Caco-2 (cell line): ENCODE measurements at regions not wholly inside any gene's neighbourhood (a gene's known extent, or its start where the extent isn't known, plus 50 kb on each side); places are given as distances from the start of the nearest gene placed in this dataset.
A peak's percentile ranks its signal among the peaks of the same experiment; 100 is the strongest.

Source experiments
- BruUV-seq: library from RNA; stranded (reverse); fragments of 400-500 nt; replicated peaks from 2 replicates; lab custom pipeline; 2021; lab: Mats Ljungman, UMichigan
- CTCF ChIA-PET: fragments of 300-600 bp; sonication (Branson Sonifier 250); formaldehyde crosslinking; loops from one replicate; lab custom pipeline; 2022; ENCODE audit warnings: antibody characterized with exemption; lab: Charles Lee
- POLR2A ChIA-PET: fragments of 300-600 bp; sonication (Branson Sonifier 250); formaldehyde crosslinking; loops from one replicate; lab custom pipeline; 2022; ENCODE audit warnings: antibody characterized with exemption; lab: Charles Lee
- DNase-seq, 2 experiments: peaks; one replicate each; pipeline versions ENCODE4 v3.0.0 to v3.0.0-alpha.2; 2020 to 2022
- H3K27me3 ChIP-seq: replicated peaks from 2 replicates; pipeline ENCODE4 v1.6.0; 2011; ENCODE audit warnings: low read length; ENCODE audit not compliant: control insufficient read depth, insufficient read depth
- H3K36me3 ChIP-seq: 2 replicates; pipeline ENCODE4 v1.5.1; 2011; ENCODE audit warnings: low read length; ENCODE audit not compliant: control insufficient read depth, insufficient read depth
- H3K4me1 ChIP-seq: fragments of 250-450 bp; sonication (Bioruptor Pico); 2 replicates; pipeline ENCODE4 v1.5.1; 2020; ENCODE audit warnings: mild to moderate bottlenecking
- H3K4me3 ChIP-seq: 2 replicates; pipeline ENCODE4 v1.5.1; 2011; ENCODE audit warnings: low read depth, mild to moderate bottlenecking, control low read depth, low read length
- H3K9me3 ChIP-seq: fragments of 250-450 bp; sonication (Bioruptor Pico); 2 replicates; pipeline ENCODE4 v1.5.1; 2020; ENCODE audit warnings: mild to moderate bottlenecking, moderate library complexity
- H3K27ac Mint-ChIP-seq: one replicate; pipeline ENCODE4 v1.8.0; 2022; ENCODE audit warnings: mixed read lengths; ENCODE audit not compliant: unreplicated experiment
- H3K27me3 Mint-ChIP-seq: one replicate; pipeline ENCODE4 v1.8.0; 2022; ENCODE audit warnings: mixed read lengths; ENCODE audit not compliant: insufficient read depth, unreplicated experiment
- H3K36me3 Mint-ChIP-seq: one replicate; pipeline ENCODE4 v1.8.0; 2022; ENCODE audit warnings: mild to moderate bottlenecking, mixed read lengths; ENCODE audit not compliant: insufficient read depth, unreplicated experiment
- H3K4me1 Mint-ChIP-seq: one replicate; pipeline ENCODE4 v1.8.0; 2022; ENCODE audit warnings: low read depth, mixed read lengths; ENCODE audit not compliant: unreplicated experiment
- H3K4me3 Mint-ChIP-seq: one replicate; pipeline ENCODE4 v1.8.0; 2022; ENCODE audit warnings: mild to moderate bottlenecking, moderate library complexity, mixed read lengths; ENCODE audit not compliant: unreplicated experiment
- H3K9me3 Mint-ChIP-seq: one replicate; pipeline ENCODE4 v1.8.0; 2022; ENCODE audit warnings: mixed read lengths; ENCODE audit not compliant: unreplicated experiment
- CTCF ChIP-seq, 2 experiments: fragments of 200-600 bp in 1 of 2; IDR thresholded peaks; 1 replicate in 1 of 2; 2 replicates in 1 of 2; pipeline versions ENCODE4 v1.5.1 to v1.8.0; 2011 to 2022; ENCODE audit warnings: antibody characterized with exemption in 1 of 2, control low read depth in 1 of 2, inconsistent platforms in 1 of 2, low read depth in 1 of 2, low read length in 1 of 2, mild to moderate bottlenecking in 1 of 2, moderate library complexity in 1 of 2; ENCODE audit not compliant: insufficient read depth in 1 of 2, severe bottlenecking in 1 of 2, unreplicated experiment in 1 of 2
- intact Hi-C: fragments of 100-400 bp; cut with micrococcal nuclease; formaldehyde crosslinking; loops from one replicate; pipeline ENCODE4 v1.10.0; 2022; ENCODE audit not compliant: unreplicated experiment

DNA sequence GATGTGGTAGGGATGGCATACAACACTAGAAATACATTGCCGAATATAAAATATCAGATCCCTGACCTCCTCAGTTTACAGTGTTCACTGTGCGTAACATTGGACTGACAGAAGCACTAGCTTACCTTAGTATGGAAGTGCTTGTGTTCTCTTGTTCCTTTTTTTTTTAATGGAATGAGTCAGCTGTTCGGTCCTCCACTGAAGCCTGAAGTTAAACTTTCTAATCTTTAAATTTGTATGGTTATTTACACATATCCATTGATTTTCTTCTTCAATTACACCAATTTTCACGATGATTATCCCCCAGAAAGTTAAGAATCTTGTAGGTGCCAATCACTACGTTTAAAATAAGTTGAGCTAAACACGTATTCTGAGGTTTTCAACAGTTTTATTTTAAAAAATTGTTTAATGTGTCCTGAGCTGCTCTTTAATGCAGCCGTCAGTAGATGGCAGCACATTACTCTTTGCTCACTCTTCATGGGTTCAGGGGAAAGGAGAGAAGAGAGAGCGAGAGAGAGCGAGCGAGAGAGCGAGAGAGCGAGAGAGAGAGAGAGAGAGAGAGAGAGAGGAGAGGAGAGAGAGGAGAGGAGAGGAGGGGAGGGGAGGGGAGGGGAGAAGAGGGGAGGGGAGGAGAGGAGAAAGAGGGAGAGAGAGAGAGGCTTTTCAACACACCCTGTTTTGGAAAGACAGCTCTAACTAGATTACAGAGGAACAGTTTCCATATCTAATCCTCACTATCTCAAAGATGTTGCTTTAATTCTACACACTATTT is 134.7 kb upstream of the SCAF11 start:
- H3K27me3 Mint-ChIP-seq: peaks cover 18% of the 10 kb centered on the region
- POLR2A ChIA-PET: interaction anchor here (0.6 to 1.0 kb wide), 3 partner anchors 144 to 879 kb away, joined by 3 to 4 read pairs (median 3); partner anchors contain the start of gene SLC38A1

DNA sequence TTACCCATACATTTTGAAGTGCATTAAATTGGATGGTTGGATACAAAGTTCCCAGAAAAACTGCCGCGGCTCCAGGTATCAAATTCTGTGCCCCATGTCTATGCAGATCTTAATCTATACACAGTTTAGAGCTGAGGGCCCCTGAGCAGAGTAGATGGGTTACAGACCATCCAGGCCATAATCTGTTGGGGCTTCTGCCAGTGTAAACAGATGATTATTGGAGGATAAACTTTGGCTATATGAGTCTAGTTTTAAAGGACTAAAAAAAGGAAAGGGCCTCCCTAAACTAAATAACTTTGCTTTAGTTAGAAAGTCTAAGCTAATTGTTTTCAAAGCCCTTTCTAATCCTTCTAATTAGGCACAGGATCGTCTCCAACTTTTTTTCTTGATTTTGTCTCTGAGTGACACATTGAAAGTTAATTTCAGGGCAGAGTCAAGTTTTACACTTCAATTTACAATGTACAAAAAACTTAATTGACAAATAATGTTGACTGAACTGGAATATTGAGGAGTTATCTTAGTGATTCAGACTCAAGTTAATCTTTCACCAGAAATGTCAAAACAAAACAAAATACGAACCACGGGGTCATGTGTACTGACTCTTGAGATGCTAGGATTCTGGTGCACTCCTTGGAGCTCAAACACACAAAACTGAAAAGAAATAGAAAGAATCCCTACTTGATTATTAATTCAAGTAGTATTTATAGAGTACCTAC is 133.9 kb upstream of the SCAF11 start:
- H3K4me1 ChIP-seq: peaks cover 6% of the 10 kb centered on the region
- no peak overlapping the region for H3K4me3 Mint-ChIP-seq
- DNase-seq: no peak
- POLR2A ChIA-PET: interaction anchor here (1.0 kb wide), 1 partner anchor 145 kb away, joined by 3 read pairs; the partner anchor contains the start of gene SLC38A1
- H3K9me3 Mint-ChIP-seq: no peaks in the 10 kb centered on the region
- no peak overlapping the region for H3K4me3 ChIP-seq
- H3K27ac Mint-ChIP-seq: no peak overlapping the region
- peaks cover 19% of the 10 kb centered on the region for H3K4me1 Mint-ChIP-seq
- BruUV-seq: no TSS peak
- no peaks in the 10 kb centered on the region for H3K9me3 ChIP-seq
- intact Hi-C loops: loop anchor here (2.0 kb wide), 2 partner anchors 179 to 553 kb away; no protein-coding TSS in a partner anchor
- CTCF ChIA-PET: interaction anchor here (0.6 to 2.1 kb wide), 14 partner anchors 9 to 1513 kb away, joined by 3 to 10 read pairs (median 4); partner anchors contain the start of genes SCAF11 and SLC38A1
- no peaks in the 10 kb centered on the region for H3K36me3 ChIP-seq
- H3K27me3 ChIP-seq: no peaks in the 10 kb centered on the region
- TF ChIP-seq CTCF (IDR thresholded peaks at IDR 0.05; ENCODE audit: insufficient read depth in 1 of 2, low read depth in 1 of 2, low read length in 1 of 2, severe bottlenecking in 1 of 2, unreplicated experiment in 1 of 2): no peak
- H3K27me3 Mint-ChIP-seq: peaks cover 19% of the 10 kb centered on the region
- H3K36me3 Mint-ChIP-seq: peaks cover 6% of the 10 kb centered on the region

More for the DNA sequence above, 134.7 kb upstream of the SCAF11 start:
- H3K36me3 Mint-ChIP-seq: peaks cover 6% of the 10 kb centered on the region
- BruUV-seq: no TSS peak
- intact Hi-C loops: loop anchor here (2.0 to 5.0 kb wide), 3 partner anchors 142 to 552 kb away; partner anchors contain the start of gene SLC38A1
- Histone ChIP-seq H3K36me3 (no peaks in the 10 kb centered on the region), H3K27me3 (no peaks in the 10 kb centered on the region), H3K9me3 (no peaks in the 10 kb centered on the region), H3K4me3 (no peak overlapping the region), H3K4me1 (peaks cover 6% of the 10 kb centered on the region)
- peak in 1 of 2 experiments; percentile 64 for DNase-seq
- no peak overlapping the region for H3K27ac Mint-ChIP-seq
- no peaks in the 10 kb centered on the region for H3K9me3 Mint-ChIP-seq
- H3K4me1 Mint-ChIP-seq: peaks cover 19% of the 10 kb centered on the region
- CTCF ChIA-PET: interaction anchor here (0.6 to 2.1 kb wide), 21 partner anchors 9 to 1512 kb away, joined by 3 to 10 read pairs (median 4); partner anchors contain the start of genes SCAF11 and SLC38A1
- H3K4me3 Mint-ChIP-seq: peak overlapping the region; percentile 35
- peak; percentile 43 to 84 for TF ChIP-seq CTCF (IDR thresholded peaks at IDR 0.05; ENCODE audit: insufficient read depth in 1 of 2, low read depth in 1 of 2, low read length in 1 of 2, severe bottlenecking in 1 of 2, unreplicated experiment in 1 of 2)

DNA sequence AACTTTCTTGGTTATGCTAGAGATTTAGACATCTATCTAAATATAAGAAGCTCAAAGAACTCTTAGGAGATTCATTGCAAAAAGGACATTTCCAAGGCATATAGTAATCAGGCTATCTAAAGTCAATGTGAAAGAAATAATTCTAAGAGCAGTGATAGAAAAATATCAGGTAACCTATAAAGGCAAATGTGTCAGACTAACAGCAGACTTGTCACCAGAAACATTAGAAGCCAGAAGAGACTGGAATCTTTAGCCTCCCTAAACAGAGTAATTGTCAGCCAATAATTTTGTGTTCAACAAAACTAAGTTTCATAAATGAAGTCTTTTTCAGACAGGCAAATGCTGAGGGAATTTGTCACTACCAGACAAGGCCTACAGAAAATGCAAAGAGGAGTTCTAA is 122.0 kb upstream of the SCAF11 start:
- Histone ChIP-seq H3K27me3 (no peaks in the 10 kb centered on the region), H3K4me1 (no peaks in the 10 kb centered on the region), H3K36me3 (no peaks in the 10 kb centered on the region), H3K9me3 (peaks cover 6% of the 10 kb centered on the region), H3K4me3 (no peak overlapping the region)
- no TSS peak for BruUV-seq
- intact Hi-C loops: no loop called here
- H3K9me3 Mint-ChIP-seq: peaks cover 28% of the 10 kb centered on the region
- no peak overlapping the region for H3K27ac Mint-ChIP-seq
- H3K36me3 Mint-ChIP-seq: no peaks in the 10 kb centered on the region
- H3K27me3 Mint-ChIP-seq: peaks cover 15% of the 10 kb centered on the region
- DNase-seq: no peak
- peaks cover 8% of the 10 kb centered on the region for H3K4me1 Mint-ChIP-seq
- ChIA-PET CTCF (no interaction called here), POLR2A (no interaction called here)
- no peak overlapping the region for H3K4me3 Mint-ChIP-seq
- TF ChIP-seq CTCF (IDR thresholded peaks at IDR 0.05; ENCODE audit: insufficient read depth in 1 of 2, low read depth in 1 of 2, low read length in 1 of 2, severe bottlenecking in 1 of 2, unreplicated experiment in 1 of 2): no peak
